Stimulated activated CD8-positive, alpha-beta memory T cell treated with anti-CD3 and anti-CD28 coated beads, Interleukin-15, amount 100 ng/mL, for 1 hour (primary cell): ENCODE measurements at regions not wholly inside any gene's neighbourhood (a gene's known extent, or its start where the extent isn't known, plus 50 kb on each side); places are given as distances from the start of the nearest gene placed in this dataset.

Experiments used
- DNase-seq: peaks from one replicate; pipeline ENCODE4 v3.0.0-alpha.2; 2020; ENCODE audit warnings: low read depth

DNA sequence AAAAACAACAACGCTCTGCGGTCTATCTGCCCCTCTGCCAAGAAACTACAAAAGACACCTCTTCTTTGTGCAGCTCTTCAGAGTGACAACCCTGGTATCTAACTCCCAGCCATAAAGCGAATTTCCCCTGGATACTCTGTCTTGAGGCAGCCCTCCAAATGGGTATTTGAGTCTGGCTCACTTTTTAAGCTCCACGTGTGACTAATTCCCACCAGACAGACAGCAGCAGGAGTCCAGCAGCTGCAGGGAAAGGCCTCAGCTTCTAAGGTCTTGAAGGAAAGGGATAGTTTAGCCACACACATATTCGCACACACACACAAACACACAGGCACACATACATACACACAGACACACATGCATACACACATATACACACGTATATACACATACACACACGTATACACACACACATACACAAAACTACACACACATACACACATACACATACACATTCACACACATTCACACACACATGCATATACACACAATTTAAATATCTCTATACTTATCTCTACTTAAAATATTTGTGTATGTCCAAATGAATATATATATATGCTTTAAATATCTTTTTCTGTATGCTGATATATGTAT is 188.8 kb downstream of the TSHZ3 start:
- DNase-seq: no peak

DNA sequence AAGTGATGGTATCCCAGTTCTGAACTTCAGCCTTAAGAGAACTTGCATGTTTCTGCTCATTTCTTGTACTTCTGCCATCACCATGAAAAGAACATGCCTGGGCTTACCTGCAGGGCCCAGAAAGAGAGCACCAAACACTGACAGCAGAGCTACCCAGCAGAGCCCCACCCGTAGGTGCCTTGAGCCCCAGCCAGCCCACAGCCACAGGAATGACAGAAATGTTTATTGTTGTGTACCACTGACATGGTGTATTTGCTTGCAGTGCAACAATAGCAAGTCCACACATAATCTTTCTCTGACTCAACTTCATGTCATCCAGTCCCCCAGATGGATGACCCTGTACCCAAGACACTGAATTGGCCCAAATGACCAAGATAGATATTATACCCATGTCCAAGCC is 195.2 kb downstream of the TSHZ3 start:
- DNase-seq: no peak

DNA sequence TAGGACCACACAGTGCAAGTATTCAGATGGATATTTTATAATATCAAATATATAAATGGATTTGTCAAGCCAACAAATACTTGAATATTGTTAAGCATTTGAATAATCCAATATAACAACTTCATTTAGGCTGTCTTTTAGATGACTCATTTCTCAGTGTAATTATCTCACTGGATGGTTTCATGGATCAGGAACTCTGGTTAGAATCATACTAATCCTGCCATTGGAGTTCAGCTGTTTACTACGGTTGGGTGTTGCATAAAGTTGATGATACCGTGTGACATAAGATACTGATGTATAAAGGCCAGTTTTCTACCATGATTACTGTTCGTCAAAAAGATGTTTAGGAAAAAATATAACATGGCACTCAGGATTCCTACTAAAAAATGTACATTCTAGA is 196.3 kb downstream of the TSHZ3 start:
- no peak for DNase-seq

DNA sequence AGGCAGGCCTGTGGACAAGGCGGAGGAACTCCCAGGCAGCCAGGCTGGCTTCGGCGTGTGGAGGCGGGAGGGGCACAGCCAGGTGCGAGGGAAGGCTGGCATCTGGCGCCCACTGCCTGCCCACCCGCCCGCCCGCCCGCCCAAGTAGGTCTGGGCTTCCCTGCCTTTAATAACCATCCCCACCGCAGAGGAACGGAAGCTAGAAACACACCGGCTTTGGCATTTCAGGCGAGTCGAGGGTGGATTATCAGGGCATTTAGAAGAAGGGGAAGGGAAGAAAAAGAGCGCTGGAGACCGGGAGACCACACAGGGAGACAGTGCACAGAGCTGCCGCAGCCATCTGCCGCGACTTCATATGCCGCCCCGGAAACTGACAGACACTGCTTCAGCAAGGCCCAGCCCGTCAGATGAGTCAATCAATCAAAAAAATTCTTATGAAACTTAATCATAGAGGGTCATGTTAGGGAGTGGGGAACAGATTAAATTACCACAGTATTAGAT is 199.7 kb downstream of the TSHZ3 start:
- DNase-seq: no peak

DNA sequence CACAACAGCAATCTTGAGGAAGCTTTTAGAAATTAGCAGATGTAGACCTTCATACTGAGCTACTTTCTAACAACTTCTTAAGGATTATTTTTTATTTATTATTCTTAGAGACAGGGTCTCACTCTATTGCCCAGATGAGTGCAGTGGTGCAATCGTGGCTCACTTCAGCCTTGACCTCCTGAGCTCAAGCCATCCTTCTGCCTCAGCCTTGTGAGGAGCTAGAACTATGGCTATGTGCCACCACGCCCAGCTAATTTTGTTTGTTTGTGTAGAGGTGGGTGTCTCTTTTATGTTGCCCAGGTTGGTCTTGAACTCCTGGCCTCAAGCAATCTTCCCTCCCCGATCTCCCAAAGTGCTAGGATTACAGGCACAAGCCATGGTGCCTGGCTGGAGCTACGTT is 200.6 kb downstream of the TSHZ3 start:
- no peak for DNase-seq

DNA sequence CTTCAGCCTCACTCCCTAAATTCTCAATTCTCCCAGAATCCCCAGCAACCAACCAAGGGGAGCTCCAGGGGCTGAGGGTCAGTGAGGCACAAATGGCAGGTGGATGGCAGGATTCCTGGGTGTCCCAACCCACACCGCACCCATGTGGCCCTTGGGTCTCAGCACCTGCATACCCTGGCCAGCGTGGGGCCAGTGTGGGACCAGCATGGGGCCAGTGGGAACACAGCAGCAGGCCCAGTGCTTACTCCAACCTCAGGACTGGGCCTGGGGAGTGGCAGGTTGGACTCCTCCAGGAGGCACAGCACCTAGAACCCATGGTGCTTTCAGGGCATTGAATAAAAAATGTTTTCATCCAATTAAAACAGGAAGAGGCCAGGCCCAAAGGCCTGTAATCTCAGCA is 202.0 kb downstream of the TSHZ3 start:
- no peak for DNase-seq

DNA sequence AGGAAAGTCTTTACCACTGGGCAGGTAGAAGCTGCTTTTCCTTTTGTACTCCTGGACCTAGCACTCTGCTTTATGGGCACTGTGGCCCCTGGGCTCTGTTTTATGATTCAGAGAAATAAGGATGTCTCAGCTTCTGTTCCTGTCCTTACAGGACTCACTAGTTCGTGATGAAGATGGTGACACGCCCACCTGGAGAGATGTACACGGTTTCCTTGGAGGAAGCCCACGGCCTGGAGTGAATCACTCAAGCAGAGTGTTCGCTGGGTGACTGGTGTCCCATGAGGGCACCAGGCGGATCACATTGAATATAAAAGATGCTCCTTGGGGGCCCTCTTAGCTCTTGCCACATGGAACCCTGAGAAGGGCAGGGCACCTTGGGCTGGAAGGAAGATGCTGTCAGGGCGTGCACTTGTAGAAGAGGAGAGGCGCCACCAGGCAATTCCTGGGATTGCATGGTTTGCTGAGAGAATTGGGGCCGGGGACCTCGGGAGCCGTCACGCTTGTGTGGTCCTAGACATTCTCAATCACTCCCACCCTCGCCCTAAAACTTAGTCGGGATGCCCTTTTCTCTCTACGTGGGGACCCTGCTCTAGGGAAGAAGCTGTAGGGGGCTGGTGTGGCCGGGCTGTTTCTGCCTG is 202.6 kb downstream of the TSHZ3 start:
- DNase-seq: no peak

DNA sequence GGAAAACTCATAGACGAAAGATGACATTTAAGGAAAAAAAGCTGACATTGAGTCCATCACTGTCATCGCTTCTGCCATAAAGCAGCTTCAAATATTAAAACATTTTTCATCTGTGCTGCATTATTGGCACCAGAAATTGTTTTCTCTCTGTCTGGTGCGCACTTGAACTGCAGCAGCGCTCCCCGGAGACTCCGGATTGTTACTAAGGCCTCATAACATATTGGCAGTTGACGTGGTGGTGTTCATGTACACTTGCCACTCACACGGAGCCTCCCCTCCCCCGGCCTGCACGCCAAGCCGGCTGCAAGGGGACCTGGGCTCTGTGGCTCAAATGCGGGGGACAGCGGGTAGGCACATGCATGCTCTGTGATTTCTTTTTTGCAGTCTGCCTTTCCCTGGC is 203.2 kb downstream of the TSHZ3 start:
- no peak for DNase-seq

DNA sequence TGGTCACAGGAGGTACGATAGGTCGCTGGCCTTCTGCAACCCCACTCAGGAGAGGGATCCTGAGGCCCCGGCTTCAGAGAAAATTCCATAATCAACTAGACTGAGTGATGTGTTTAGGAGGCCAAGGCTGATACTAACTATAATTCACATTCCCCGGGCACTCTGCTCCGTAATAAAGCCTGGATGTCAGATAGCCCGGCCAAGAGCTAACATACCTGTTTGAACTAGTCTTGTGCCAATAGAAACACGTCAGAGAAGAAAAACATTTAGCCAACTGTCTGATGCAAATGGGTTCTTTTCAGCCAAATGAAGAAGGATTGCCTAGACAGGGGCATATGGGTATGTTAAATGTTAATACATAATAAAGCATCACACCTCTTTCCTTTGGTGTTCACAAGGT is 204.2 kb downstream of the TSHZ3 start:
- no peak for DNase-seq

DNA sequence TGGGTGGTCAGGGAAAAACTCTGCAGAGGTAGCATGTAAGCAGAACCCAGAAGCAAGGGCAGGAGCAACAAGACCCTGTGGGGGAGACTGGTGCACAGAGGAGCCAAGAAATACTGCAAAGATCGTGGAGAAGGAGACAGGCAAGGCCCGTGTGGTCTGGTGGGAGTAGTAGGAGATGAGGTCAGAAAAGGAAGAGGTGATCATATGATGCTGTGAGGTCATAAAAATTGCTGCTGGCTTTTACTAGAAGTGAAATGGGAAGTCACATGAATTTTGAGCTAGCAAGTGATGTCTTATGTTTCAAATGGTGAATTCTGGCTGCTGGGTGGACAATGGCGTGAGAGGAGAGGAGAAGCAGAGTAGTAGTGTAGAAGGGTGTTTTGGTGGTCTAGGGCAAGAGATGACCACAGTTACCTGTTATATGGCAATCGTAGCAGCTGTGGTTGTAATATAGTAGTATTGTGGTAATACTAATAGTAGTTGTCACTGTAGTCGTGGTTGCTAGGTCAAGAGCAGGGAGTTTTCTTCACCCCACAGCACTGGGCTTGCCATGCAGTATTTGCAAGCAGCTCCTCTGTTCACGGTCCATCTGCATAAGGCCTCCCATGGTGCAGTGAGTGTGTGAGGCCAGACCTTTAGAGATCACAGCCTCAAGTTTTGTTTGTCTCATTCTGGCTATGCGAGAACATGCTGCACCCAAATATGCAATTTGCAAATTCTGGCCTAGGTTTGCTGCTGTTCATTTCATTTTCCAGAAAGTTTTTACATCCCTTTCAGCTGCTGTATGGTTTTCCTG is 205.0 kb downstream of the TSHZ3 start:
- no peak for DNase-seq

DNA sequence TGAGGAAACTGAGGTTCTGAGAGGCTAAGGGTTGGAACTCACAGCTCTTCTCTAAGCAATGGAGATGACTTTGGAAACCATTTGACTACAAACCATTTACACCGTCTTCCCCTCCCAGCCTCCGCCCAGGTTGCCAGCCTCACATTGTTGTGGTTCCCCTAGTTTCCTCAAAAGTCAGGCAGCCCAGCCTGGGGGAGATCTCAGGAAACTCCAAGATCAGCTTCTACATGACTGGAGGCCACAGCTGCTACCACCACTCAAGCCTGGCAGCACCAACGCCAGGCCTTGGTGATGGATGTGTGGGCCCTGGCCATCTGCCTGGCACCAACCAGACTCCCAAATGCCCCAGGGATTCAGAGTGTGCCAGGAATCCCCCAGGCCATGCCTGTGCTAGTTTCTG is 207.9 kb downstream of the TSHZ3 start:
- no peak for DNase-seq

DNA sequence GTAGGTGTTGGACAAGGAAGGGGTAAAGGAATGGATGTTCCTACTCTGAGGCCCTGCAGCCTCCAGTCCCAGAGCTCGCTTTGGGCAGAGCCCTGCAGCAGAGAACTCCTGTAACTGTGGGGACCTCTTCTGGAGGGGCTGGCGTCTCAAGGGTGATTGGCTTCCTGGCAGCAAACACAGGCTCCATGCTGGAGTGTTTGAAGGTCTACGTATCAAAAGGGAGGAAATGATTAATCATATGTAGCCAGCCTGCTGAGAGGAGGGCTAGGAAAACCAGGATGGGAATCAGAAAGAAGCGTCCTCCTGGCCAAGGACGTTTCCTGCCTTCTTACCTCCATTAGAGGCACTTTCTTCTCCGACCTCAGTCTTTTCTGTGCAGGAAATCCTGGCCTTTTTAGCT is 208.5 kb downstream of the TSHZ3 start:
- no peak for DNase-seq

DNA sequence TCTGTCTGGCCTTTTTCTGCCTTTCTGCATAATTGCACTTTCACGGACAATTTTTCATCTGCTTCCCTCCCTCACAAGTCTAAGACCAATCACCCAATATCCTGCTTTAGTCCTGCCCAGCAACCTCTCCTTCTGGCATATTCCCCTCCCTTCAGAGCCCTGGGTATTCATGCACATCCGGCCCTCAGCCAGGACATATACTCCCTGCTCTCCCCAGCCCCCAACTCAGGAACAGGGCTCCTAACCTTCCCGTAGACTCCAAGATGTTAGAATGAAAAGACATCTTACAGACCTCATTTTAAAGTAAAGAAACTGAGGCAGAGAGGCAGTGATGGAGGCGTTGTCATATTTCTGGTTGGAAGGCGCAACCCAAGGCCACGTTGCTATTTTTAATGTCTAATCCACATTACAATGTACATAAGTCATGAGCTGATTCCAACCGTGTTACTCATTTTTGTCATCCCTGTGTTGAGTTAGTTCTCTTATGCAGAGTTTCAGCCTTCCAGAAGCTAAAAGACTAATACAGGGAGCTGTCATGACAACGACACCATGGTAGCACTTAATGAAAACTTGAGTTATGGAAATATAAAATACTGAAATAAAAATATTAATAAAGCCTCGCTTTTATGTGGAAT is 209.2 kb downstream of the TSHZ3 start:
- no peak for DNase-seq

DNA sequence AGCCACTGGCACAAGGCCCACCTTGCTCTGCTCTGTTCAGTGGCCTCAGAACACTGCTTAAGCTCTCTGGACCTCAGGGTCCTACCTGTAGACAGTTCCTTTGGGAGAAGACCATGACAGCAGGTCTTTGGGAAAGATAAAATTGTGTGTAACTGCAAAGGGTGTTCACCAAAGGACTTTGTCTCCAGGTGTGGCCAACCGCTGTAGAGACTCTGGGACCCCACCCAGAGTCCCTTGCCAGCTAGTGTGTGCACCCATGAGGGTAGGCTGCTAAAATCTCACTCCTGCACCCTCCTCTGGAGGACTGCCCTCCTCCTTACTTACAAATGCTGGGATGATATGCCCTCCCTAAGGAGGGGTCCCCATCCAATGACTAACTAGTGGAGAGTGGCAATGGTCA is 211.2 kb downstream of the TSHZ3 start:
- DNase-seq: no peak

DNA sequence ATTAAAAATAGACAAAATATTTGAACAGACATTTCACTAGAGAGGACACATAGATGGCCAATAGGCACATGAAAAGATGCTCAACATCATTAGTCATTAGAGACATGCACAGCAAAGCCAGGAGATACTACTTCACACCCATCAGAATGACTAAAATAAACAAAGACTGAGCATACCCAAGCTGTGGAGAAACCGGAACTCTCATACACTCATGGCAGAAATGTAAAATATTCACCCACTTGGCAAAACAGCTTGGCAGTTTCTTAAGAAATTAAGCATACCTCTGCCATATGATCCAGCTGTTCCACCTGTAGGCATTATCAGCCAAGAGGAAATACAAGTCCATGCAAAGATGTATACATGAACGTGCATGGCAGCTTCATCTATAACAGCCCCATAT is 213.4 kb downstream of the TSHZ3 start:
- no peak for DNase-seq

DNA sequence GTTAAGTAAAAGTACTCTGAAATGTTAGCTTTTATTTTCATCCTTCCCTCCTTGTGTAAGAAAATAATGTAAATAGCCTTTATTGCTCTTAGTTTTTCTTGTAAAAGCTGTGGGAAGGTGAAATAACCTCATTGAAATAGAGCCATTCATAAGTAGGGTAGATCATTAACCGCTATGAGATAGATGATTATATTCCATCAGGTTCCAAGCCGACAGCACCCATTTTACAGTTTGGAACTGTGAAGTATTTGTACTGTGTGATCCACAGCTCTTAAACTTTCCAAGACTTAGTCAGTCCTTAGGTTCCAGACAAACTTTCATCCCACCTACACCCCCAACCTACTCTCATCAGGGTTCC is 216.5 kb downstream of the TSHZ3 start:
- no peak for DNase-seq

DNA sequence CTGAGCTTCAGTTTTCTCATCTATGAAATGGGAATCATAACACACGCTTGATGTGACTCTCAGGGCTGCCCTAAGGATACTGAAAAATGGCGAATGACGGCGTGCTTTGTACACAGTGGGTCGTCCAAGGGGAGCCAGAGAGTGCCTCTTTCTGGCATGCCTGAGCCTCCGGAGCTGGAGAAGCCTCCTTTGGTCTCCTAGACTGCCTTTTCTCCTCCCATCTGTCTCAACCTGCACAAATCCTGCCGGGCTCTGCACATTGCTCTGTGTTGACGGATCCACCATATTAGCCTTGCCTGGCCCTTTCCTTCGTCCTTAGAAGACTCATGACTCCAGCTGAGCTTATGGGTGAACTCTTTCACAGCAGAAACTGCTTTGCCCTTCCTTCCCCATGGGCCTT is 220.9 kb downstream of the TSHZ3 start:
- DNase-seq: no peak

DNA sequence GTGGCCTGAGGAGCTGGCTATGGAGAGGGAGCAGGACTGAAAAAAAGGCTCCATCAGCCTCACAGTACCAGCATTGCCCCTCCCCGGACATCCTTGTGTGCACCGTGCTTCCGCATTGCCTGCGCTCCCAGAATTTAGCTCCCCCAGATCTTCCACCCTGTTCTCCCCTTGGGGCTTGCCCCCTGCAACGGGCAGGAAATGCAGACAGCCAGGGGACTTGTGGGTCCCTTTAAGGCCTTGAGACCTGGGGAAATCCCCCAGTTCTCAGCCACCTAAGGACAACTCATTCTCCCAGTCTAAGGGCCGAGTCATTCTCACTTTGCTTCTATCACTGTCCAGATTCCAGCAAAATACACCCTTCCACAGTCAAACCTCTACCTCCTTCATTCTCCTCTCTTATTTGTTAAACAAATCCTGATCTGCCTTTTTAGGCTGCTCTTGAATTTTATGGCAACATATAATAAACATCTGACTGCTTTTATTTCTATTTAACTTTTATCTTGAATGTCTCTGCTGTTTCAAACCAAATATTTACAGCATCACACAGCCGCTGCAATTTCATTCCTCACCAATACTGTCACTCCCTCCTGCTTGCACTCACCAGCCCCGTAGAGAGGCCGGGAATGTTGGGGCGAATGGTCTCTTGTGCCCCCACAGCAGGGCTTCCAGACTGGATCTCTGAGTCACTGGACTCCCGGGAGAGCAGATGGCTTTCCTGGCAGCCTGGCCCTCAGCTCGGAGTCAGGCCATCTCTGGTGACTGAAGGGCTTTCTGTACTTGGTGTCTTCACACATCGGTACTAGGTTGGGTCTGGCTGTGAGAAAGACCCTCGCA is 221.9 kb downstream of the TSHZ3 start:
- no peak for DNase-seq

DNA sequence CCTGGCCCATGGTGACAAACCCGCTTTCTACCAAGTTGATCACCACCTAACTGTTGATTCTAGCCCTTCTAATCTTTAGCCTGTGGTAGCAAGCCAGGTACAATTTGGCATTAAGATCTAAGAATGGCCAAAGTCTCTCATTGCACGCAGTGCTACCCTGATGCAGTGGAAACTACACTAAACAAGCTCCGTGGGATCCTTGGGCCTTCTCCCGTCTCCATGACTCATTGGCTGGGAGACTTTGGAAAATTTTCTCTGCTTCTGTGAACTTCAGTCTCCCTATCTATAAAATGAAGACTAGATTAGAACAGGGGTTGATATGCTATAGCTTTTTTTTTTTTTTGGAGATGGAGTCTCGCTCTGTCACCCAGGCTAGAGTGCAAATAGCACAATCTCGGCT is 223.0 kb downstream of the TSHZ3 start:
- no peak for DNase-seq

DNA sequence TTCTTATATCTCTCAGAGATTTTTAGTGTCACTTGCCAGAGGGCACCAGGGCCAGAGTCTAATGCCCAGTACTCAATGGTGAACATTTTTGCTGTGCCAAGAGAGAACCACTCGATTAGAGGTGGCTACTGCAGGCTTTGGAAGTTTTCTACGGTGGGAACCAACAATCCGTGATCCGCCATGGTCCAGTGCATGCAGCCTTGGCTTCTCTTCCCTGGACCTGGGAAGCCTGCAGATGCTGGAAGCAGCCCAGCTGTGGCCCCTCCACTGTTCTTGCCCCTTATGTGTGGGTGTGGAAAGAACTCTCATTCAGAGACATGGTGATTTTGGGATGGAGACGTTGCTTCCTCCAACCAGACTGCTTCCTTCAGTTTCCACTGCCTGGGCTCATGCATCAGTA is 224.2 kb downstream of the TSHZ3 start:
- no peak for DNase-seq

DNA sequence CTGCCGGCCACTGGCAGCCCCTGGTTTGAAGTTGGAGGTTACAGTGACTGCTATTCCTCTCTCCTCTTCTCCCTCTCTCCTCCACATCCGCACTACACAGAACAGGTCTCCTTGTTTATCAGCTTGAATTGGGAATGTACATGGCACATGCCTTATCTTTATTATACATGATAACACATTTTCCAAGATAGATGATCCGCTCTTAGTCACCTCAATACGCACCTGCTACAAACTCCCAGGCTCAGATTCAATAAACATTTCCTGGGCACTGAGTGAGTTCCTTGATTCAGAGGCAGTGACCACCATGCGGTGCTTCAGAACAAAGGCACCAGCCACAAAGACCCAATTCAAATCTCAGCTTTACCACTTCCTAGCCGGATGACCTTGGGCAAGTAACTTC is 227.7 kb downstream of the TSHZ3 start:
- DNase-seq: no peak

DNA sequence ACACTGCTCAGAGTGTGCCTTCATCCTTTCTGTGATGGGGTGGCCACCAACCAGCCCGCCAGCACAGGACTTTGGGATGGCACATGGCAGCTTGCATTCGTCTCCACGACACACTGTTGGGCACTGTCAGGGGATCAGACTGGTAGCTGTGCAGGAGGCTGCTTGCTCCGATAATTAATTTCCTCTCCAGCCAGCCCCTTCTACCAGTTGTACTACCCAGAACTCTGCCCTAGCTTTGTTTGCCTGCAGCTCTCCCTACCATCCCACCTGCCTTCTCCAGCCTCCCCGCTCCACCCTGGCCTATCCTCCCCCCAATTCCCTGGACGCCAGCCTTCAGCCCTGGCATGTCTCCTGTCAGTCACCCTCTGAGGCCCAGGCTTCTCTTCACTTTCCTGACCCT is 228.3 kb downstream of the TSHZ3 start:
- no peak for DNase-seq
